ENCODE measurements at regions not wholly inside any gene's neighbourhood (a gene's known extent, or its start where the extent isn't known, plus 50 kb on each side); places are given as distances from the start of the nearest gene placed in this dataset.
A peak's percentile ranks its signal among the peaks of the same experiment; 100 is the strongest.

GRCh38 chr13:97114651-97115050 is 107.5 kb upstream of the MBNL2 start:
- H3K4me1 ChIP-seq: peaks cover 15 to 78% (median 59%) of the 10 kb centered on the region in 4 donors
- TF ChIP-seq CTCF (IDR thresholded peaks at IDR 0.05) (no peak), POLR2A (IDR thresholded peaks at IDR 0.05) (no peak), EP300 (IDR thresholded peaks at IDR 0.05) (no peak), POLR2AphosphoS5 (IDR thresholded peaks at IDR 0.05) (no peak)
- intact Hi-C loops (cut with DNase I; ENCODE audit: low total_unique reads): loop anchor here (5.0 kb wide), 1 partner anchor 248 kb away; no protein-coding TSS in a partner anchor
- H3K27me3 ChIP-seq: no peaks in the 10 kb centered on the region
- H3K27ac ChIP-seq: peak overlapping the region in 4 of 5 donors; percentile 41 to 78 (median 73)
- no peaks in the 10 kb centered on the region for H3K36me3 ChIP-seq
- no peak for DNase-seq
- no peak overlapping the region for H3K4me3 ChIP-seq
- WGBS, 5 donors: 66 to 88% (median 74%) methylated on average over 5 of the region's 5 CpGs
- H3K9me3 ChIP-seq: no peaks in the 10 kb centered on the region

- no peak for DNase-seq
- no peaks in the 10 kb centered on the region for H3K36me3 ChIP-seq
- WGBS, 5 donors: 53 to 83% (median 81%) methylated on average over 1 of the region's 1 CpG
- intact Hi-C loops (cut with DNase I; ENCODE audit: low total_unique reads): no loop called here
- no peaks in the 10 kb centered on the region for H3K27me3 ChIP-seq
- peak overlapping the region in 4 of 5 donors; percentile 41 to 78 (median 73) for H3K27ac ChIP-seq
- H3K9me3 ChIP-seq: no peaks in the 10 kb centered on the region
- peak in 1 of 3 donors; percentile 26 for TF ChIP-seq POLR2AphosphoS5 (IDR thresholded peaks at IDR 0.05)
- TF ChIP-seq CTCF (IDR thresholded peaks at IDR 0.05): no peak
- TF ChIP-seq EP300 (IDR thresholded peaks at IDR 0.05): no peak
- TF ChIP-seq POLR2A (IDR thresholded peaks at IDR 0.05): no peak
- peaks cover 8 to 64% (median 46%) of the 10 kb centered on the region in 4 donors for H3K4me1 ChIP-seq
- H3K4me3 ChIP-seq: no peak overlapping the region
Observed at GRCh38 chr13:97116754-97117153, 105.4 kb upstream of the MBNL2 start.

GRCh38 chr13:97117388-97117910 is 104.7 kb upstream of the MBNL2 start:
- no peak overlapping the region for H3K4me3 ChIP-seq
- 62 to 78% (median 73%) methylated on average over 5 of the region's 5 CpGs for WGBS, 5 donors
- no peak for TF ChIP-seq CTCF (IDR thresholded peaks at IDR 0.05)
- no peak for TF ChIP-seq POLR2AphosphoS5 (IDR thresholded peaks at IDR 0.05)
- TF ChIP-seq POLR2A (IDR thresholded peaks at IDR 0.05): no peak
- no peak for TF ChIP-seq EP300 (IDR thresholded peaks at IDR 0.05)
- H3K36me3 ChIP-seq: no peaks in the 10 kb centered on the region
- peaks cover 8 to 64% (median 46%) of the 10 kb centered on the region in 4 donors for H3K4me1 ChIP-seq
- DNase-seq: no peak
- H3K27ac ChIP-seq: peak overlapping the region in 1 of 5 donors; percentile 42
- intact Hi-C loops (cut with DNase I; ENCODE audit: low total_unique reads): no loop called here
- H3K27me3 ChIP-seq: no peaks in the 10 kb centered on the region
- no peaks in the 10 kb centered on the region for H3K9me3 ChIP-seq

- no peaks in the 10 kb centered on the region for H3K9me3 ChIP-seq
- H3K36me3 ChIP-seq: no peaks in the 10 kb centered on the region
- H3K4me1 ChIP-seq: peaks cover 4 to 57% (median 31%) of the 10 kb centered on the region in 4 donors
- H3K27me3 ChIP-seq: no peaks in the 10 kb centered on the region
- intact Hi-C loops (cut with DNase I; ENCODE audit: low total_unique reads): no loop called here
- TF ChIP-seq CTCF (IDR thresholded peaks at IDR 0.05) (no peak), POLR2AphosphoS5 (IDR thresholded peaks at IDR 0.05) (no peak), EP300 (IDR thresholded peaks at IDR 0.05) (no peak)
- H3K27ac ChIP-seq: no peak overlapping the region
- WGBS, 5 donors: 61 to 87% (median 69%) methylated on average over 3 of the region's 3 CpGs
- no peak for DNase-seq
- no peak overlapping the region for H3K4me3 ChIP-seq
Observed at GRCh38 chr13:97119943-97120342, 102.2 kb upstream of the MBNL2 start.

Data from stomach (tissue), 8 donors.